KMS-11 (cell line): ENCODE measurements at regions not wholly inside any gene's neighbourhood (a gene's known extent, or its start where the extent isn't known, plus 50 kb on each side); places are given as distances from the start of the nearest gene placed in this dataset.

Source experiments
- H2AFZ ChIP-seq: fragments of 200-600 bp; sonication (generic); 2 replicates; pipeline ENCODE4 v1.6.1; 2016; ENCODE audit warnings: antibody characterized with exemption, mixed run types, low read depth
- H3K27ac ChIP-seq: fragments of 200-600 bp; sonication (generic); 2 replicates; pipeline ENCODE4 v1.6.1; 2016; ENCODE audit warnings: mild to moderate bottlenecking, mixed run types
- H3K27me3 ChIP-seq: fragments of 200-600 bp; sonication (generic); 2 replicates; pipeline ENCODE4 v1.6.1; 2017; ENCODE audit warnings: mild to moderate bottlenecking, low read depth, mixed run types, moderate library complexity; ENCODE audit not compliant: insufficient read depth
- H3K36me3 ChIP-seq: fragments of 200-600 bp; sonication (generic); 2 replicates; pipeline ENCODE4 v1.6.1; 2017; ENCODE audit warnings: mild to moderate bottlenecking, mixed run types; ENCODE audit not compliant: insufficient read depth
- H3K4me1 ChIP-seq: fragments of 200-600 bp; sonication (generic); 2 replicates; pipeline ENCODE4 v1.6.1; 2016; ENCODE audit warnings: mild to moderate bottlenecking, low read depth, mixed run types; ENCODE audit not compliant: poor library complexity, severe bottlenecking
- H3K4me2 ChIP-seq: fragments of 200-600 bp; sonication (generic); 2 replicates; pipeline ENCODE4 v1.7.0; 2016; ENCODE audit warnings: mild to moderate bottlenecking, mixed run types
- H3K4me3 ChIP-seq: fragments of 200-600 bp; sonication (generic); IDR thresholded peaks from 2 replicates; pipeline ENCODE4 v1.6.1; 2017; ENCODE audit warnings: low read depth, low read length, mixed read lengths; ENCODE audit not compliant: insufficient read depth
- H3K79me2 ChIP-seq: fragments of 200-600 bp; sonication (generic); 2 replicates; pipeline ENCODE4 v1.6.1; 2016; ENCODE audit warnings: low read depth, mixed run types; ENCODE audit not compliant: insufficient read depth
- H3K9ac ChIP-seq: fragments of 200-600 bp; sonication (generic); 2 replicates; pipeline ENCODE4 v1.6.1; 2016; ENCODE audit warnings: mild to moderate bottlenecking, mixed run types
- H4K20me1 ChIP-seq: fragments of 200-600 bp; sonication (generic); 2 replicates; pipeline ENCODE4 v1.6.1; 2016; ENCODE audit warnings: mild to moderate bottlenecking, mixed run types; ENCODE audit not compliant: insufficient read depth
- TF ChIP-seq, protein P1 (sequence below): fragments of 200-600 bp; sonication (generic); conservative IDR thresholded peaks from 2 replicates; pipeline ENCODE4 v1.6.1; 2017; ENCODE audit warnings: low read depth, mild to moderate bottlenecking, antibody characterized with exemption, low read length, moderate library complexity, mixed read lengths

DNA sequence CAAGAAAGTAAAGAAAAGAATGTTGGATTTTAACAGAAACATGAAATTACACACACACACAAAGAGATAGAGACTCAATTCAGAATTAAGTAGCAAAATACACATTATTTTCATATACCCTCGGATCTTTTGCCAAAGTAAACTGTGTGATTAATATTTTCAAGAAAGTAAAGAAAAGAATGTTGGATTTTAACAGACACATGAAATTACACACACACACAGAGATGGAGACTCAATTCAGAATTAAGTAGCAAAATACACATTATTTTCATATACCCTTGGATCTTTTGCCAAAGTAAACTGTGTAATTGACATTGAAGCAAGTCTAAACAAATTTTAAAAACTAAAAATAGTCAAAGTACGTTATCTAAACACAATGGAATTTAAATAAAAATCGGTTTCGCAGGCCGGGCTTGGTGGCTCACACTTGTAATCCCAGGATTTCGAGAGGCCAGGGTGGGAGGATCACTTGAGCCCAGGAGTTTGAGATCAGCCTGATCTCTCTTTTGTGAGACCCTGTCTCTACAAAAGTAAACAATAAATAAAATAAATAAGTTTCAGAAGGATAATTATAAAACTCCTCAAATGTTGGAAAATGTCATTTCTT lies 337.3 kb upstream of the MAGI2 start:
- Histone ChIP-seq H3K9ac (no peak overlapping the region), H3K36me3 (no peaks in the 10 kb centered on the region), H3K4me3 (no peak overlapping the region), H4K20me1 (no peaks in the 10 kb centered on the region), H3K4me2 (no peak overlapping the region), H2AFZ (no peak overlapping the region), H3K27me3 (no peaks in the 10 kb centered on the region), H3K27ac (no peak overlapping the region), H3K79me2 (no peaks in the 10 kb centered on the region), H3K4me1 (no peaks in the 10 kb centered on the region)
- TF ChIP-seq, protein P1, sequence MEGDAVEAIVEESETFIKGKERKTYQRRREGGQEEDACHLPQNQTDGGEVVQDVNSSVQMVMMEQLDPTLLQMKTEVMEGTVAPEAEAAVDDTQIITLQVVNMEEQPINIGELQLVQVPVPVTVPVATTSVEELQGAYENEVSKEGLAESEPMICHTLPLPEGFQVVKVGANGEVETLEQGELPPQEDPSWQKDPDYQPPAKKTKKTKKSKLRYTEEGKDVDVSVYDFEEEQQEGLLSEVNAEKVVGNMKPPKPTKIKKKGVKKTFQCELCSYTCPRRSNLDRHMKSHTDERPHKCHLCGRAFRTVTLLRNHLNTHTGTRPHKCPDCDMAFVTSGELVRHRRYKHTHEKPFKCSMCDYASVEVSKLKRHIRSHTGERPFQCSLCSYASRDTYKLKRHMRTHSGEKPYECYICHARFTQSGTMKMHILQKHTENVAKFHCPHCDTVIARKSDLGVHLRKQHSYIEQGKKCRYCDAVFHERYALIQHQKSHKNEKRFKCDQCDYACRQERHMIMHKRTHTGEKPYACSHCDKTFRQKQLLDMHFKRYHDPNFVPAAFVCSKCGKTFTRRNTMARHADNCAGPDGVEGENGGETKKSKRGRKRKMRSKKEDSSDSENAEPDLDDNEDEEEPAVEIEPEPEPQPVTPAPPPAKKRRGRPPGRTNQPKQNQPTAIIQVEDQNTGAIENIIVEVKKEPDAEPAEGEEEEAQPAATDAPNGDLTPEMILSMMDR = no peak

DNA sequence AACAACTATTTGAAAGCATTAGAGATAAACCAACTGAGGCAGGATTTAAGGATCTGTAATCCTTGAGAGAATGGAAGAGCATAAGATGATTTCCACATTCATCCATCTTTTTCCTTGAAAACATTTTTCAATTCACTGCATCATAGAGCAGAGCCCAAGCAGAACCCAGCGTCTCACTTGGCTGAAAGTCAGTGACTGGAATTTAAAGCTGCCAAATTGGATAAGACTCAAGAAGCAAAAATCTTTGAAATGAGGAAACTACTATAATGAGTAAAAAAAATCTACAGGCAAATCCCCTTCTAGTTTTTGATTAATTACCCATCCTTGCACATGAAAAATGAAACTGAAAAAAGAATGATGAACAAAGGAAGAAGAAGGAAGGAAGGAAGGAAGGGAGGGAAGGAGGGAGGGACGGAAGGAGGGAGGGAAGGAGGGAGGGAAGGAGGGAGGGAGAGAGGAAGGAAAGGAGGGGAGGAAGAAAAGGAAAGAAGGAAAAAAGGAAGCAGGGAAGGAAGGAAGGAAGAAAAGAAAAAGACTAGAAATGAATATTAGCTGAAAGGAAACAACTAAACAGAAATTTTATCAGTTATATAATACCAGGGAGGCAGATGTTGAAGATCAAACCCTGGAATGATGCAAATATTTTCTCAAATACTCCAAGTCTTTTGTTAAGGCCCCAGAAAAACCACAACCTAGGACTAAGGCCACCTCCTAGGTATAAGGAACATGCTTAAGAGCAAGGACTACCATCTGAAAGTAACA lies 336.3 kb upstream of the MAGI2 start:
- TF ChIP-seq, protein P1 = no peak
- Histone ChIP-seq H2AFZ (no peak overlapping the region), H3K27ac (no peak overlapping the region), H3K79me2 (no peaks in the 10 kb centered on the region), H4K20me1 (no peaks in the 10 kb centered on the region), H3K4me3 (no peak overlapping the region), H3K9ac (no peak overlapping the region), H3K36me3 (no peaks in the 10 kb centered on the region), H3K4me2 (no peak overlapping the region), H3K4me1 (no peaks in the 10 kb centered on the region), H3K27me3 (no peaks in the 10 kb centered on the region)

DNA sequence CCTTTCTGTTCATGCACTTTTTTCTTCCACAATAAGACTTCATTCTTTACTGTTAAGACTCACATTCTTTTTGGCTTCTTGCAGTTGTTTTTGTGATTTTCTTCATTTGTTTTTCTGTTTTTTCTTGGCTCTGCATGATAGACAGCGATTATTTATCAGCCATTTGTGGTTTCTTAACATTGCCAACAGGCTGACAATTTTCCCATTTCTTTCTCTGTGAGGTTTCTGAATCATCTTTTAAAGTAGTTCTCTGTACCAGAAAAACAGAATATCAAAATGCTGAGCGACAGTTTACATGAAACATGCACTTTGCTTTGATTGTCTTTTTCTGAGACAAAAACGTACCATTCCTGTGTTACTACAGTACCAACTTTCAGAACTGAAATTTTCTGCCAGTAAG lies 334.2 kb upstream of the MAGI2 start:
- Histone ChIP-seq H3K36me3 (no peaks in the 10 kb centered on the region), H3K79me2 (no peaks in the 10 kb centered on the region), H3K4me1 (no peaks in the 10 kb centered on the region), H3K4me3 (no peak overlapping the region), H4K20me1 (no peaks in the 10 kb centered on the region), H3K9ac (no peak overlapping the region), H3K27ac (no peak overlapping the region), H3K27me3 (no peaks in the 10 kb centered on the region), H2AFZ (no peak overlapping the region), H3K4me2 (no peak overlapping the region)
- TF ChIP-seq, protein P1 = no peak

DNA sequence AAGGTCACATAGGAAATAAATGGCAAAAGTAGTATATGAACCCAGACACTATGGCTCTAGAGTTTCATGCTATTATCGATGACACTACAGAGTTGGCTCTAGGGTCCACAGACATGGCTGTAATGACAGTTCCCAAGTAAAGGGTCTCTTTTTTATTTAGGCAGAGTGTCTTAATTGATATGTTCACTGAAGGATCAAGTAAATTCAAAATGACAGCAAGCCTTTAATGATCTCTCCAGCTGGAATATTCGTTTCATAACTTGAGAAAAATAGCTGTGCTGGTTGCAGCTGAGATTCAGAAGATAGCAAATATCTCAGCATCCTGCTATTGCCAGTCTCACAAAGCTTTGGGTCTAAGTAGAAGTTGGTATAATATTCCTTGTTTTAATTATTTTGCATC lies 333.6 kb upstream of the MAGI2 start:
- Histone ChIP-seq H3K9ac (no peak overlapping the region), H3K4me2 (no peak overlapping the region), H2AFZ (no peak overlapping the region), H3K4me3 (no peak overlapping the region), H3K27me3 (no peaks in the 10 kb centered on the region), H3K79me2 (no peaks in the 10 kb centered on the region), H3K27ac (no peak overlapping the region), H3K36me3 (no peaks in the 10 kb centered on the region), H3K4me1 (no peaks in the 10 kb centered on the region), H4K20me1 (no peaks in the 10 kb centered on the region)
- TF ChIP-seq, protein P1 = no peak
